K562 (cell line): ENCODE measurements at regions not wholly inside any gene's neighbourhood (a gene's known extent, or its start where the extent isn't known, plus 50 kb on each side); places are given as distances from the start of the nearest gene placed in this dataset.

ENCODE experiments used
- ATAC-seq: fragments of 200-7000 bp; cut with Tn5 transposase; 3 replicates; pipeline ENCODE4 v1.9.1; 2020; ENCODE audit warnings: moderate library complexity
- BruUV-seq: library from RNA; stranded (reverse); fragments of 400-500 nt; replicated peaks from 2 replicates; lab custom pipeline; 2021; lab: Mats Ljungman, UMichigan
- CTCF ChIA-PET: fragments of 300-600 bp; formaldehyde crosslinking; extraction: SDS; loops from one replicate; lab custom pipeline; 2021; ENCODE audit warnings: low intra/inter-chr PET ratio; lab: Yijun Ruan, JAX
- POLR2A ChIA-PET: fragments of 300-600, 350-650 bp; sonication (Branson Sonifier 250); formaldehyde crosslinking; extraction: SDS; loops from one replicate; lab custom pipeline; 2021; ENCODE audit warnings: antibody characterized with exemption, inconsistent platforms; lab: Yijun Ruan, JAX
- DNase-seq, 4 experiments: peaks; one replicate each; pipeline versions ENCODE4 v3.0.0 to v3.0.0-alpha.2; 2011 to 2018; ENCODE audit warnings: low spot score in 3 of 4, mixed read lengths in 3 of 4; ENCODE audit errors: extremely low read depth in 1 of 4
- FAIRE-seq: peaks from 2 replicates; lab custom pipeline; 2011; peaks lifted over from hg19 to GRCh38; lab: Jason Lieb, UNC
- H2AFZ ChIP-seq: 2 replicates; pipeline ENCODE4 v1.6.0; 2011; ENCODE audit warnings: low read depth, low read length, control low read depth, inconsistent platforms
- H3K27ac ChIP-seq: fragments of 200-600 bp; 3 replicates; pipeline ENCODE4 v1.8.0; 2011; ENCODE audit warnings: low read depth, mild to moderate bottlenecking, control low read depth, inconsistent platforms, low read length, moderate library complexity, mixed read lengths; ENCODE audit errors: extremely low read depth
- H3K27me3 ChIP-seq, 2 experiments: fragments of 300-600 bp in 1 of 2; 2 replicates in 1 of 2; 3 replicates in 1 of 2; pipeline versions ENCODE4 v1.6.0 to v1.8.0; 2011; ENCODE audit warnings: inconsistent platforms in 2 of 2, low read length in 2 of 2, mild to moderate bottlenecking in 1 of 2, mixed read lengths in 1 of 2, moderate library complexity in 1 of 2; ENCODE audit not compliant: control insufficient read depth in 2 of 2, insufficient read depth in 2 of 2
- H3K36me3 ChIP-seq: fragments of 300-600 bp; 3 replicates; pipeline ENCODE4 v1.8.0; 2011; ENCODE audit warnings: mild to moderate bottlenecking, low read length, inconsistent platforms; ENCODE audit not compliant: control insufficient read depth, insufficient read depth
- H3K4me1 ChIP-seq, 2 experiments: fragments of 200-600 bp in 1 of 2; replicated peaks in 1 of 2; 2 replicates in 1 of 2; 3 replicates in 1 of 2; pipeline versions ENCODE4 v1.5.1 to v1.8.0; 2011; ENCODE audit warnings: inconsistent platforms in 2 of 2, low read length in 2 of 2, mild to moderate bottlenecking in 1 of 2, mixed read lengths in 1 of 2, moderate library complexity in 1 of 2; ENCODE audit not compliant: control insufficient read depth in 2 of 2, insufficient read depth in 2 of 2
- H3K4me2 ChIP-seq: 2 replicates; pipeline ENCODE4 v1.6.1; 2011; ENCODE audit warnings: low read length, control low read depth, inconsistent platforms, mixed read lengths; ENCODE audit not compliant: insufficient read depth
- H3K4me3 ChIP-seq: fragments of 200-600 bp; sonication (generic), shearing (Covaris generic); 2 replicates; pipeline ENCODE4 v1.5.1; 2016; ENCODE audit warnings: control low read depth, inconsistent platforms
- H3K79me2 ChIP-seq: fragments of 200-600 bp; 3 replicates; pipeline ENCODE4 v1.8.0; 2011; ENCODE audit warnings: low read length, inconsistent platforms; ENCODE audit not compliant: control insufficient read depth, insufficient read depth
- H3K9ac ChIP-seq, 2 experiments: 2 replicates each; pipeline versions ENCODE4 v1.6.0 to v1.6.1; 2011; ENCODE audit warnings: low read depth in 2 of 2, low read length in 2 of 2, control low read depth in 1 of 2, inconsistent platforms in 1 of 2, mild to moderate bottlenecking in 1 of 2, mixed read lengths in 1 of 2; ENCODE audit not compliant: insufficient read depth in 1 of 2
- H3K9me1 ChIP-seq: one replicate; pipeline ENCODE4 v1.6.0; 2011; ENCODE audit warnings: inconsistent platforms, mild to moderate bottlenecking, low read length, moderate library complexity; ENCODE audit not compliant: control insufficient read depth, insufficient read depth
- H3K9me3 ChIP-seq: replicated peaks from 2 replicates; pipeline ENCODE4 v1.5.1; 2011; ENCODE audit warnings: low read depth, low read length, inconsistent platforms; ENCODE audit not compliant: control insufficient read depth, insufficient read depth
- H4K20me1 ChIP-seq: replicated peaks from 2 replicates; pipeline ENCODE4 v1.6.1; 2011; ENCODE audit warnings: low read length, inconsistent platforms, mixed read lengths; ENCODE audit not compliant: control insufficient read depth, insufficient read depth
- ARID1B ChIP-seq: fragments of 450-650 bp; IDR thresholded peaks from 2 replicates; pipeline ENCODE4 v1.6.1; 2016; ENCODE audit warnings: antibody characterized with exemption, mild to moderate bottlenecking, inconsistent platforms
- BHLHE40 ChIP-seq: IDR thresholded peaks from 2 replicates; pipeline ENCODE4 v1.6.1; 2011; ENCODE audit warnings: low read length, improper control_type of control experiment
- CREB3 ChIP-seq: fragments of 450-650 bp; conservative IDR thresholded peaks from 2 replicates; pipeline ENCODE4 v1.6.1; 2016; ENCODE audit warnings: missing genetic modification characterization, low read depth, mild to moderate bottlenecking, missing compliant biosample characterization, moderate library complexity
- ERF ChIP-seq: fragments of 450-650 bp; formaldehyde crosslinking; IDR thresholded peaks from 2 replicates; pipeline ENCODE4 v1.4.0; 2020; ENCODE audit warnings: mild to moderate bottlenecking, mixed read lengths
- SPI1 ChIP-seq: IDR thresholded peaks from 2 replicates; pipeline ENCODE4 v1.6.1; 2011; ENCODE audit warnings: low read depth, low read length, control low read depth, borderline replicate concordance
- WGBS: fragments of 100-300 bp; shearing (Covaris generic); methylation state at CpG from one replicate; pipeline ENCODE4 v1.1.6; 2016; ENCODE audit warnings: low coverage, mixed read lengths; ENCODE audit not compliant: insufficient coverage; ENCODE audit errors: missing lambda C conversion rate; 5-methylcytosine and 5-hydroxymethylcytosine counted together
- in situ Hi-C: fragments of 300-500 bp; cut with MboI; formaldehyde crosslinking; loops from 4 replicates; pipeline ENCODE4 v1.15.0; 2018; ENCODE audit warnings: inconsistent platforms, mixed read lengths
- intact Hi-C: fragments of 100-400 bp; cut with micrococcal nuclease; formaldehyde crosslinking; loops from 2 replicates; pipeline ENCODE4 v1.14.2; 2022

GRCh38 chr5:148747536-148747906, 78.9 kb upstream of the ADRB2 start (continued):
- no peak for TF ChIP-seq CREB3
- TF ChIP-seq ARID1B: peak; percentile 94
- TF ChIP-seq BHLHE40: 0 out of 2 replicates have a peak, but pooled peaks have one; percentile 7

- H3K79me2 ChIP-seq: no peaks in the 10 kb centered on the region
- 0 out of 2 replicates have a peak, but pooled peaks have one; percentile 31 for TF ChIP-seq SPI1
- TF ChIP-seq ERF (CRISPR knock-in tag): no peak
Measured at GRCh38 chr5:148748702-148749392, 77.6 kb upstream of the ADRB2 start.

More at GRCh38 chr5:148748702-148749392, 77.6 kb upstream of the ADRB2 start:
- DNase-seq (no peak), ATAC-seq (no peak), FAIRE-seq (no peak)
- Histone ChIP-seq H3K9me3 (no peaks in the 10 kb centered on the region; the same call in 1 of the 2 replicates), H3K9me1 (no peaks in the 10 kb centered on the region), H3K27ac (no peak overlapping the region), H3K4me1 (peaks cover 0 to 14% of the 10 kb centered on the region in 2 experiments; a peak in 2 of 5 replicates), H4K20me1 (no peaks in the 10 kb centered on the region), H3K9ac (no peak overlapping the region), H2AFZ (no peak overlapping the region), H3K27me3 (no peaks in the 10 kb centered on the region; a peak in 1 of 5 replicates), H3K4me2 (no peak overlapping the region), H3K36me3 (no peaks in the 10 kb centered on the region), H3K4me3 (no peak overlapping the region)
- intact Hi-C loops: loop anchor here (5.0 kb wide), 1 partner anchor 58 kb away; no protein-coding TSS in a partner anchor
- in situ Hi-C loops: no loop called here
- CTCF ChIA-PET: no interaction called here
- no TSS peak for BruUV-seq
- POLR2A ChIA-PET: no interaction called here
- 14% methylated on average over 4 of the region's 4 CpGs for WGBS
